Breast epithelium (tissue), 3 donors: ENCODE measurements at regions not wholly inside any gene's neighbourhood (a gene's known extent, or its start where the extent isn't known, plus 50 kb on each side); places are given as distances from the start of the nearest gene placed in this dataset.

Source experiments
- POLR2A ChIP-seq: fragments of 450-650 bp; IDR thresholded peaks from one replicate; pipeline ENCODE4 v1.6.1; 2016; ENCODE audit warnings: antibody characterized with exemption, mild to moderate bottlenecking, moderate library complexity
- TF ChIP-seq, protein P1 (sequence below), 3 donors: fragments of 450-650 bp; IDR thresholded peaks; one replicate each; pipeline ENCODE4 v1.5.1; 2016 to 2017; ENCODE audit warnings: antibody characterized with exemption in 3 of 3, mild to moderate bottlenecking in 3 of 3, moderate library complexity in 3 of 3

DNA sequence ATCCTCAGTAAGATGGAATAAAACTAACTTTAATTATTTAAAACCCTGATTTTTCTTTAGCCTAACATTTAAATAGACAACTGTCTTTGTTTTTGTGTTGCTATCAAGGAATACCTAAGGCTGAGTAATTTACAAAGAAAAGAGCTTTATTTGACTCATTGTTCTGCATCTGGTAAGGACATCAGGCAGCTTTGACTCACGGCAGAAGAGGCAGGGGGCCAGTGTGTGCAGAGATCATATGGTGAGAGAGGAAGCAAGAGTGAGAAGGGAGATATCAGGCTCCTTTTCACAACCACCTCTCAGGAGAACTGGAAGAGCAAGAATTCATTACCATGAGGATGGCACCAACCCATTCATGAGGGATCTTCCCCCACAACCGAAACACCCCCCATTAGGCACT is 64.6 kb upstream of the TFPI start:
- TF ChIP-seq, protein P1, sequence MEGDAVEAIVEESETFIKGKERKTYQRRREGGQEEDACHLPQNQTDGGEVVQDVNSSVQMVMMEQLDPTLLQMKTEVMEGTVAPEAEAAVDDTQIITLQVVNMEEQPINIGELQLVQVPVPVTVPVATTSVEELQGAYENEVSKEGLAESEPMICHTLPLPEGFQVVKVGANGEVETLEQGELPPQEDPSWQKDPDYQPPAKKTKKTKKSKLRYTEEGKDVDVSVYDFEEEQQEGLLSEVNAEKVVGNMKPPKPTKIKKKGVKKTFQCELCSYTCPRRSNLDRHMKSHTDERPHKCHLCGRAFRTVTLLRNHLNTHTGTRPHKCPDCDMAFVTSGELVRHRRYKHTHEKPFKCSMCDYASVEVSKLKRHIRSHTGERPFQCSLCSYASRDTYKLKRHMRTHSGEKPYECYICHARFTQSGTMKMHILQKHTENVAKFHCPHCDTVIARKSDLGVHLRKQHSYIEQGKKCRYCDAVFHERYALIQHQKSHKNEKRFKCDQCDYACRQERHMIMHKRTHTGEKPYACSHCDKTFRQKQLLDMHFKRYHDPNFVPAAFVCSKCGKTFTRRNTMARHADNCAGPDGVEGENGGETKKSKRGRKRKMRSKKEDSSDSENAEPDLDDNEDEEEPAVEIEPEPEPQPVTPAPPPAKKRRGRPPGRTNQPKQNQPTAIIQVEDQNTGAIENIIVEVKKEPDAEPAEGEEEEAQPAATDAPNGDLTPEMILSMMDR (IDR thresholded peaks at IDR 0.05): no peak
- TF ChIP-seq POLR2A: no peak
